GM12892 (cell line): ENCODE measurements at regions not wholly inside any gene's neighbourhood (a gene's known extent, or its start where the extent isn't known, plus 50 kb on each side); places are given as distances from the start of the nearest gene placed in this dataset.

Experiments used
- POLR2AphosphoS5 ChIP-seq: IDR thresholded peaks from 2 replicates; pipeline ENCODE4 v1.6.1; 2011; ENCODE audit warnings: low read depth, low read length, control low read depth
- TAF1 ChIP-seq: IDR thresholded peaks from 2 replicates; pipeline ENCODE4 v1.6.1; 2011; ENCODE audit warnings: low read depth, mild to moderate bottlenecking, control low read depth, low read length, borderline replicate concordance

DNA sequence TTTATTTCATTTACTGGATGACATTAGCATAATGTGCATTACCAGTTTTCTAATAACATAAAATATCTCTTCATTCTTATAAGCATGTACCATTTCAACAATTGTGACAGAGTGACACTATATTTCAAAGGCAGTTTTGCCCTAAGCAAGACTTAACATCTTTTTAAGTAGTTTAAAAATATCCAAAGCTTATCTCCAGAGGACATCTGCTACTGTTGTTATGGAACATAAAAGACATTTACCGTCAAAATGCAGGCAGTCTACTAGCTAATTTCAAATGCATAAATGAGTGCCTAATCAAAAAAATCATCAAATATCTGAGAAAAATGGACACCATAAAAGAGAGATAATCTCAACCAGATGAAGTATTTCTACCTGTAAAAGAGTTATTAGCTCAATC, 782.4 kb upstream of the BRINP3 start:
- TF ChIP-seq POLR2AphosphoS5 (no peak), TAF1 (no peak)
